ENCODE measurements at regions not wholly inside any gene's neighbourhood (a gene's known extent, or its start where the extent isn't known, plus 50 kb on each side); places are given as distances from the start of the nearest gene placed in this dataset.
"Not testable (repeated sequence)": the region's sequence is repeated elsewhere in the genome, so short reads cannot be mapped to it uniquely, and the experiment has no call there.

- DNase-seq: not testable (repeated sequence)
Observed at GRCh38 chr3:20618621-20619020, 432.6 kb upstream of the SGO1 start.

GRCh38 chr3:20618181-20618580 is 432.2 kb upstream of the SGO1 start:
- not testable (repeated sequence) for DNase-seq

GRCh38 chr3:20615982-20616381 is 430.0 kb upstream of the SGO1 start:
- DNase-seq: not testable (repeated sequence)

- DNase-seq: no peak
Observed at GRCh38 chr3:20608054-20608738, 422.2 kb upstream of the SGO1 start.

- no peak for DNase-seq
Observed at GRCh38 chr3:20604659-20605058, 418.7 kb upstream of the SGO1 start.

GRCh38 chr3:20589275-20589674 is 403.3 kb upstream of the SGO1 start:
- no peak for DNase-seq

- no peak for DNase-seq
Observed at GRCh38 chr3:20588781-20589180, 402.8 kb upstream of the SGO1 start.

GRCh38 chr3:20583648-20584047 is 397.6 kb upstream of the SGO1 start:
- no peak for DNase-seq

GRCh38 chr3:20576228-20576627 is 390.2 kb upstream of the SGO1 start:
- DNase-seq: no peak

GRCh38 chr3:20575146-20575545 is 389.1 kb upstream of the SGO1 start:
- DNase-seq: peak; percentile 93

GRCh38 chr3:20574746-20575145 is 388.7 kb upstream of the SGO1 start:
- peak; percentile 97 for DNase-seq

GRCh38 chr3:20573175-20573574 is 387.2 kb upstream of the SGO1 start:
- peak; percentile 86 for DNase-seq

- DNase-seq: no peak
Observed at GRCh38 chr3:20572473-20572872, 386.5 kb upstream of the SGO1 start.

- DNase-seq: no peak
Observed at GRCh38 chr3:20569310-20569709, 383.3 kb upstream of the SGO1 start.

- DNase-seq: no peak
Observed at GRCh38 chr3:20564966-20565365, 379.0 kb upstream of the SGO1 start.

- no peak for DNase-seq
Observed at GRCh38 chr3:20563985-20564384, 378.0 kb upstream of the SGO1 start.

- no peak for DNase-seq
Observed at GRCh38 chr3:20563251-20563650, 377.2 kb upstream of the SGO1 start.

GRCh38 chr3:20561166-20561565 is 375.2 kb upstream of the SGO1 start:
- DNase-seq: no peak

- DNase-seq: not testable (repeated sequence)
Observed at GRCh38 chr3:20560446-20560845, 374.4 kb upstream of the SGO1 start.

- DNase-seq: no peak
Observed at GRCh38 chr3:20558161-20558560, 372.2 kb upstream of the SGO1 start.

- no peak for DNase-seq
Observed at GRCh38 chr3:20556661-20557060, 370.7 kb upstream of the SGO1 start.

- no peak for DNase-seq
Observed at GRCh38 chr3:20552605-20553275, 366.7 kb upstream of the SGO1 start.

- DNase-seq: not testable (repeated sequence)
Observed at GRCh38 chr3:20547361-20548269, 361.6 kb upstream of the SGO1 start.

All from fibroblast of skin of back (primary cell).